ENCODE measurements at regions not wholly inside any gene's neighbourhood (a gene's known extent, or its start where the extent isn't known, plus 50 kb on each side); places are given as distances from the start of the nearest gene placed in this dataset.
A peak's percentile ranks its signal among the peaks of the same experiment; 100 is the strongest.

- DNase-seq, result peak; percentile 53 to 67
Observed at GRCh38 chr4:52234561-52235440, 183.7 kb downstream of the SPATA18 start.

DNA sequence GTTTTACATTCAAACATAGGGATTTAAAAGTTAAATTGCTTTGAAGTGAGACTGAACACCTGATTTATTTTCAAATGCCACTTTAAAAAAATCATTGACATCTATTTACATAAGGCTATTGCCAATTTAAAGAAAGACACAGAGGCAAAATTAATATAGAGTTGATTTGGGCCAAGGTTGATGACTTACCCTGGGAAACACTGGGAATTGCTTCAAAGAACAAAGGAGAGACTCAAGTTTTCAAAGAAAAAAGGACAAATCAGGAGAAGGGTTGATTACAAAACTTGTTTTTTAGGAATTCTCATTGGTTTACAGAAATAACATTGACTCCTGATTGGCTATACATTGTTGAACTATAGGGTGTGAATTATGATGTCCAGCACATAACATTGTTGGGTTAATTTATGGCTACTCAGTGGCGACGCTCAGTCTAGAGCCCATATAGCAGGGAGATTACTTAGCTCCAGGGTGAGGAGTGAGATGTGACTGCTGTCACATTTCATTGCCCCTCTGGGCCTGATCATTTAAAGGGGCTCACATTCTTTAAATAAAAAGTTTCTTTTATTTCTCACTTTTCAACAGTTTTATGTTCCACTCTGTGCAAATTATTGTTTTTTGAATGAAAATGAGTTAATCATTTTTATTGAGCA is 184.6 kb downstream of the SPATA18 start:
- DNase-seq, result no peak

- DNase-seq, result no peak
Observed at GRCh38 chr4:52241916-52242315, 190.8 kb downstream of the SPATA18 start.

GRCh38 chr4:52243367-52243766 is 192.3 kb downstream of the SPATA18 start:
- DNase-seq, result no peak

- DNase-seq, result no peak
Observed at GRCh38 chr4:52244103-52244775, 193.1 kb downstream of the SPATA18 start.

DNA sequence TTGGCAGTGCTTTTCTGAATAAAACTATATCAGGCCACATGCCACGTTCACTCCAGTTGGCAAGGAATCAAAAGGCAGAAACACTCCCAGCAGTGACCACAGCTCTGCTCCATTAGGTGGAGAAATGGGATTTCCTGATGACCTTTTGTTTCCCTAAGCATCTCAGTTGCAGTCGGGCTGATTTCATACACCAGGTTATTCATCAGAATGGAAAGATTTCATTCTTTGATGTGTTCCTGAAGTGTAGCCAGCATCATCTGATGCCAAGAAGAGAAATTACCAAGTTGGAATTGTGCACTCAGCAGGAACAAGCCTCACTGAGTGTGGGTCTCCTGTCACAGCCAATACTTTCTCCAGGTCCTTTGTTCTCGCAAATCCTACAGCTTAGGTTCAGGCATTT is 193.7 kb downstream of the SPATA18 start:
- DNase-seq, result no peak

- DNase-seq, result no peak
Observed at GRCh38 chr4:52246827-52247226, 195.7 kb downstream of the SPATA18 start.

DNA sequence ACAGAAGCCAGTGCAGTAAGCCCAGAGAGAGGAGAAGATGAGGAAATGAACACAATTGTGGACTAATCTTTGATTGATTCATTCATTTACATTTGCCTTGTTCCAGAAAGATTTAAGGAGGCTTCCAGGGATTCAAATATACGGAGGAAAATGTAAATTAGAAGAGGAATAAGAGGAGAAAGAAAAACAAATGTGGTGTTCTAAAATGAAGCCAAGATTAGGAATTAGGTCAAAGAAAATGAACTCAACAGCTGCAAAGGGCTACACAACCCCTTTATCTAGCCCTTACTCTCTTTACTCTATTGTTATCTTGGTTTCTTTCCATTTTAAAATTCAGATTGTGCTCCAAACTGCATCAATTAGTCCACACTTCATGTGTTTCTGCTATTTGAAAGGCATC is 196.8 kb downstream of the SPATA18 start:
- no peak for DNase-seq

DNA sequence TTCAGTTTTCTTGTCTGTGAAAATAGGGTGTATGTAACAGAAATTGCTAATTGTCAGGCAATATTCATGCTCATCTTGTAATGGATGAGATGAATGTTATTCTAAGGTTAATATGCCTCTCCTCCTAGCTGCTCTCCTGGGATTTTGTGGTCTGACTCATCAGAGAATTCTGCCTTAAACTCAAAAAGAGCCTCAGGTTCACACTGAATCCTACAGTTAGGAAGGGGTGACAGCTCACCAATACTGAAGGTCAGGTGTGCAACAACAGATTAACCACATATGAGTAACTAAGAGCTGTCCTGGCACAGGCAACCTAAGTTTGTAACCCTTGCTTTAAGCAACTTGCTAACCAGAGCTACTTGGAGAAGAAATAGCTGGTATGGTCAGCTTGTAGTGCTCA is 197.7 kb downstream of the SPATA18 start:
- DNase-seq, result no peak

GRCh38 chr4:52249581-52249980 is 198.5 kb downstream of the SPATA18 start:
- no peak for DNase-seq

GRCh38 chr4:52250154-52250553 is 199.1 kb downstream of the SPATA18 start:
- DNase-seq, result peak; percentile 62

DNA sequence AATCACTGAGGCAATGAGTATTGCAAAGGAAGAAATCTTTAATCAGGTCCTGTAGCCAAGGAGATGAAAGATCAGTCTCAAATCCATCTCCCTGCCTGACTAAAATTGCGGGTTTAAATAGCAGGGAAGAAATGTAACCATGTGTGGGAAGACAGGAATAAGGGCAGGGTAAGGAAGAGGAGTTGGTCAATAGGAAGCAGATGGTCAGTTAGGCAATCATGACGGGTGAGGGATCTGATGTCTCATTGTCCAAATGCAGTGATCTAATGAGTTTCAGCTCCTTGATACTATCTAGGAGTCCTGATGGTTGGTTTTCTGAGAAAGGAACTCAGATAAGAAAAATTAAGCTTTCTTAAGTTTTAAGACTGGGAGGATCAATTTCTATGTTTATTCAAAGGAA is 200.8 kb downstream of the SPATA18 start:
- DNase-seq, result no peak

GRCh38 chr4:52253025-52253424 is 201.9 kb downstream of the SPATA18 start:
- no peak for DNase-seq

GRCh38 chr4:52256522-52256921 is 205.4 kb downstream of the SPATA18 start:
- DNase-seq, result no peak

- DNase-seq, result no peak
Observed at GRCh38 chr4:52259978-52260377, 208.9 kb downstream of the SPATA18 start.

GRCh38 chr4:52260514-52261210 is 209.6 kb downstream of the SPATA18 start:
- no peak for DNase-seq

DNA sequence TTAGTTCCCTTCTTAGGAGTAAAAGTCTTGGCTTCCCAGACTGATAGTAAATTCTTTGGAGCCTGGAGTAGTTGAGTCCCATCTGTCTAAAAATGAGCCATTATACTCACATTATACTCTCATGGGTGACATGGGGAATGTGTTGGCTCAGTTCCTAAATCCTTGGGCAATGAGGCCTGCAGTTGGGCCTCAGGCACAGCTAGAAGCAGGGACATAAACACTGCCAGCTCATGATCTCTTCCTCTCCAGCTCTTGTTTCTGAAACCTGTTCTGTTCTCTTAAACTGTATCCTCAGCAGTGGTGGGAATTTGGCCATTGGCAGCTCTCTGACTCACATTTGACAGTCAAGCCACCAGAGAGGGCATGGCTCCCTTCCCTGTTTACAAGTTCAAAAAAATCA is 212.5 kb downstream of the SPATA18 start:
- no peak for DNase-seq

DNA sequence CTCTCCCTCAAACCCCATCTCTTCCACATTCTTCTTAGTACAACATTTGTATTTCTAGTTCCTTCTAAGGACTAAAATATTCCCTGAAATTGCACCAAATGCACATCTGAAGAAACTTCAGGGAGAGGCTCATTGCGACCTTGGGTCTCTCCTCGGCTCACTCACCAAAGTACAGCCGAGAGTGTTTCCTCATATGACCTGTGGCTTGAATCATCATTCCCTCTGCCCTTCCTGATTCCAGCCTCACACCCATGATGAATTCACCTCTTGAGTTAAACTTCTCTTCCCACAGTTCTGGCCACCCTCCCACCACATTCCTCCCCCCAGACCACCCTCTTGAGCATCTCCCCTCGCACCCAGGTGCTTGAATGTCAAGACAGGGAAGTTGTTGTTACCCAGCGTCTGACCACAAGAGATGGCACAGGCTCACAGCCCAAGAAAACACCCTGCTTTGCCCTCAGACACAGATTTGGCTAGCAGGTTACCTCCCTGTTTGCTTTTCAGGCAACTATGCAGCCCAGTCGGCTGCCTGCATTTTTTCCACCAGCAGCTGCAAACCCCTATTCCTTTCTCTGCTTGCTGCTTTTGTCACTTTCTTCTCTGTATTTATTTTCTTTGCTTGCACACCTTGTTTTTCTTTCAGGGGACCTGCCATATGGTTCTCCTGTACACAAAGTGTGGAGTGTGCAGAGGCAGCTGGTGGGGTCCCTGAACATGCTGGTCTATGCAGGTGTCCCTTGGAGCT is 214.8 kb downstream of the SPATA18 start:
- no peak for DNase-seq

DNA sequence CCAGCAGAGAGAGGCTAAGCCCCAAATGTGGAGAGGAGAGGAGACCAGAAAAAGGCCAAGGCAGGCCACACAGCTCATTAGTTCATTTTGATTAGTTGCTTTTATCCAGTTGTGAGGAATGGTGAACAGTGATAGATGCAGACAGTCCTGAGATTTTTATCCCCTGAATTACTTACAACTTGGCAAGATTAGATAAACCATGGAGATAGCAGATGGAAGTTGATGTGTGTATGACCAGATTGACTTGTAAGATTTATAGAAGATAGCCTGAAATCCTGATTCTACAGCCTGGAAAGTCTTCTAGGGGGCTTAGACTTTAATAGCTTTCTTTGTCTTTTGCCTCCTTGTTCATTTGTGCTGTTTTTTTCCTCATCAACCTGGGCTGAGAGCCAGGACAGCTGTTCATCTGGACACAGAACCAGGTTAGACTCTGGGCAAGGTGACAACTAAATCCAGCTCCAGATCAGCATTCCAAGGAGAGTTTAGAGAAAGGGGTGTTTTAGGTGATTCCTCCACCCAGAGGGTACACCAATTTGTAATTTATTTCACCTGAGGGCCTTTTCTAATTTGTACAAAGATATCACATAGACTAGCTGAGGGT is 215.5 kb downstream of the SPATA18 start:
- no peak for DNase-seq

DNA sequence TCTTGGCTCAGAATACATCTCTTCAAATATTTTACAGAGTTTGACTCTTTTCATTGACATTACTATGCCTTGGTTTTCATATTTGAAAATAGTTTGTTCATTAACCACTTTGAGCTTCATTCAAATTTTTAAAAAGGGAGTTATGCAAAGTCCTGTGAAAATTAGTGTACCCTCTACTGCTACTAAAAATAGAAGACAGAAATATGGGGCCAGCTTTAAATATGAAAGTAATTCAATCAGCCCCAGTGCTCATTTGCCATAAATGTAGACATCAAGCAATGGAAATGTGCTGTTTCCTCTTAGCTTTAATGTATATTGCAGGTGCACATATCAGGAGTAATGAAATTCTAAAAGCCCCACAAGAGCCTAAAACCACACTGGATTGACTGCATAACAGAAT is 218.7 kb downstream of the SPATA18 start:
- DNase-seq, result no peak

DNA sequence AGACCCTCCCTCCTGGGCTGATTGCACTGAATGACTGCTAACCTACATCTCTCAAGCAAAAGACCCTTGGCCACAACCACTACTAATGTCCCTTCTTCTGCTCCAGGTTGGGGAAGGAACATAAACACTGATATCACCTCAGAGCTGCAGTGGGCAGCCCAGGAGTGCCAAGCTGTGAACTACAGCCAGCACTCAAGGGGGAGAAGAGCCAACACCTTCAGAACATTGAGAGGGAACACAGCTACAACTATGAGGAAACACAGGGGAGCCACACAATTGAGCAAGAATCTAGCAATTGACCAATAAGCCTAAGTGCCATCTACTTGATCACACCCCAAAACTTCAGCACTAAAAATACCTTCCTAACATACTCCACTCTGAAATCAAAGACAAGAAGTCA is 222.8 kb downstream of the SPATA18 start:
- DNase-seq, result no peak

Data from right lung (tissue), 2 donors.